ENCODE measurements at regions not wholly inside any gene's neighbourhood (a gene's known extent, or its start where the extent isn't known, plus 50 kb on each side); places are given as distances from the start of the nearest gene placed in this dataset.

DNA sequence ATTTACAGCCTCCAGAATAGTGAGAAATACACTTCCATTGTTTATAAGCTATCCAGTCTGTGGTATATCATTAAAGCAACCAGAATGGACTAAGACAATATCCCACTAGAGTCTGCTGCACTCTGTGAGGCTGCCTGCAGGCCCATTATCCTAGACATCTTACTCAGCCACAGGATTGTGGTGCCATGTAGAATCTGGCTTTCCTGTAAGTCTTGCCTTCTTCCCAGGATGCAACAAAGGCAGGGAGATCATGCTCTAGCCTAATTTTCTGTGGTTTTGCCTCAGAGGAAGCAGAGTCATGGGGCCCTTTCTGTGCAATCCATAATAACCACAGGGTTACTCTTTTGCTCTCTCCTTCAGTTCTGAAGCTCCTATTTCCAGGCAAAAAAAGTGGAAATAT, 299.1 kb upstream of the DEPDC1 start (continued):
- TF ChIP-seq, protein P1, sequence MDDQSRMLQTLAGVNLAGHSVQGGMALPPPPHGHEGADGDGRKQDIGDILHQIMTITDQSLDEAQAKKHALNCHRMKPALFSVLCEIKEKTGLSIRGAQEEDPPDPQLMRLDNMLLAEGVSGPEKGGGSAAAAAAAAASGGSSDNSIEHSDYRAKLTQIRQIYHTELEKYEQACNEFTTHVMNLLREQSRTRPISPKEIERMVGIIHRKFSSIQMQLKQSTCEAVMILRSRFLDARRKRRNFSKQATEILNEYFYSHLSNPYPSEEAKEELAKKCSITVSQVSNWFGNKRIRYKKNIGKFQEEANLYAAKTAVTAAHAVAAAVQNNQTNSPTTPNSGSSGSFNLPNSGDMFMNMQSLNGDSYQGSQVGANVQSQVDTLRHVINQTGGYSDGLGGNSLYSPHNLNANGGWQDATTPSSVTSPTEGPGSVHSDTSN (IDR thresholded peaks at IDR 0.05), result no peak

DNA sequence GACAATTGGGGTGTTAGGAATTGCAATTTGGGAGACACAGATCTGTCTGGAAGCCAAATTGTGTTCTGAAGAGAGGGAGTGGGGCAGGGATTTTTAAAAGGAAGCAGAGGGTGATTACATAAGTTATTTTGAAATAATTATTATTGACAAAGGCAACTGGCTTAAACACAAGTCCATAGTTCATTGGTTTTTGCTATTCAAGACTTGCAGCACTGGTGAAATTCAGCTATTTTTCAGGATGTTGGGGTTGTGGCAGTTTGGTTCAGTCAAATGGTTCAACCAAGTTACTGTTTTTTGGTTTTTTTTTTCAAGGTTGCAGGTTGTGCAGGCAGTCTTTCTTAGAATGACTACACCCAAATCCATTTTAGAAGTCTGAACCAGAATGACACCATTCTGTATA, 300.0 kb upstream of the DEPDC1 start:
- no peak for DNase-seq
- no peaks in the 10 kb centered on the region for H3K9me2 ChIP-seq
- H3K27ac ChIP-seq (ENCODE audit: low read depth in 2 of 2, low read length in 1 of 2), result no peak overlapping the region
- POLR2A ChIA-PET, result no interaction called here
- H3K9ac ChIP-seq, result no peak overlapping the region
- no peak overlapping the region for H3K4me2 ChIP-seq
- no peak overlapping the region for H2AFZ ChIP-seq (ENCODE audit: low read depth)
- no peaks in the 10 kb centered on the region for H3F3A ChIP-seq (replicated peaks; ENCODE audit: insufficient read depth)
- H3K36me3 ChIP-seq (replicated peaks in 1 of 2; ENCODE audit: control insufficient read depth in 1 of 2, insufficient read depth in 2 of 2, low read length in 1 of 2), result no peaks in the 10 kb centered on the region
- no peaks in the 10 kb centered on the region for H3K27me3 ChIP-seq (ENCODE audit: insufficient read depth)
- H3K4me3 ChIP-seq (ENCODE audit: low read depth in 2 of 2, low read length in 1 of 2), result no peak overlapping the region
- CTCF ChIA-PET, result no interaction called here
- no peaks in the 10 kb centered on the region for H3K9me3 ChIP-seq
- H3K79me2 ChIP-seq (ENCODE audit: insufficient read depth), result no peaks in the 10 kb centered on the region
- H3K4me1 ChIP-seq (ENCODE audit: control insufficient read depth in 1 of 2, insufficient read depth in 2 of 2, low read depth in 1 of 2, low read length in 1 of 2), result no peaks in the 10 kb centered on the region
- TF ChIP-seq GABPA (IDR thresholded peaks at IDR 0.05; ENCODE audit: low read depth), result no peak
- no peak for TF ChIP-seq GATA2 (CRISPR knock-in tag; IDR thresholded peaks at IDR 0.05)
- no peak for TF ChIP-seq NFIC (IDR thresholded peaks at IDR 0.05; ENCODE audit: borderline replicate concordance)
- TF ChIP-seq, protein P2, sequence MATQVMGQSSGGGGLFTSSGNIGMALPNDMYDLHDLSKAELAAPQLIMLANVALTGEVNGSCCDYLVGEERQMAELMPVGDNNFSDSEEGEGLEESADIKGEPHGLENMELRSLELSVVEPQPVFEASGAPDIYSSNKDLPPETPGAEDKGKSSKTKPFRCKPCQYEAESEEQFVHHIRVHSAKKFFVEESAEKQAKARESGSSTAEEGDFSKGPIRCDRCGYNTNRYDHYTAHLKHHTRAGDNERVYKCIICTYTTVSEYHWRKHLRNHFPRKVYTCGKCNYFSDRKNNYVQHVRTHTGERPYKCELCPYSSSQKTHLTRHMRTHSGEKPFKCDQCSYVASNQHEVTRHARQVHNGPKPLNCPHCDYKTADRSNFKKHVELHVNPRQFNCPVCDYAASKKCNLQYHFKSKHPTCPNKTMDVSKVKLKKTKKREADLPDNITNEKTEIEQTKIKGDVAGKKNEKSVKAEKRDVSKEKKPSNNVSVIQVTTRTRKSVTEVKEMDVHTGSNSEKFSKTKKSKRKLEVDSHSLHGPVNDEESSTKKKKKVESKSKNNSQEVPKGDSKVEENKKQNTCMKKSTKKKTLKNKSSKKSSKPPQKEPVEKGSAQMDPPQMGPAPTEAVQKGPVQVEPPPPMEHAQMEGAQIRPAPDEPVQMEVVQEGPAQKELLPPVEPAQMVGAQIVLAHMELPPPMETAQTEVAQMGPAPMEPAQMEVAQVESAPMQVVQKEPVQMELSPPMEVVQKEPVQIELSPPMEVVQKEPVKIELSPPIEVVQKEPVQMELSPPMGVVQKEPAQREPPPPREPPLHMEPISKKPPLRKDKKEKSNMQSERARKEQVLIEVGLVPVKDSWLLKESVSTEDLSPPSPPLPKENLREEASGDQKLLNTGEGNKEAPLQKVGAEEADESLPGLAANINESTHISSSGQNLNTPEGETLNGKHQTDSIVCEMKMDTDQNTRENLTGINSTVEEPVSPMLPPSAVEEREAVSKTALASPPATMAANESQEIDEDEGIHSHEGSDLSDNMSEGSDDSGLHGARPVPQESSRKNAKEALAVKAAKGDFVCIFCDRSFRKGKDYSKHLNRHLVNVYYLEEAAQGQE (IDR thresholded peaks at IDR 0.05; ENCODE audit: low read depth, low read length), result no peak
- no peak for TF ChIP-seq FOSL2 (IDR thresholded peaks at IDR 0.05; ENCODE audit: borderline replicate concordance, low read depth)
- TF ChIP-seq MXI1 (IDR thresholded peaks at IDR 0.05; ENCODE audit: low read depth, low read length), result no peak
- no peaks in the 10 kb centered on the region for H4K20me1 ChIP-seq (ENCODE audit: insufficient read depth)

DNA sequence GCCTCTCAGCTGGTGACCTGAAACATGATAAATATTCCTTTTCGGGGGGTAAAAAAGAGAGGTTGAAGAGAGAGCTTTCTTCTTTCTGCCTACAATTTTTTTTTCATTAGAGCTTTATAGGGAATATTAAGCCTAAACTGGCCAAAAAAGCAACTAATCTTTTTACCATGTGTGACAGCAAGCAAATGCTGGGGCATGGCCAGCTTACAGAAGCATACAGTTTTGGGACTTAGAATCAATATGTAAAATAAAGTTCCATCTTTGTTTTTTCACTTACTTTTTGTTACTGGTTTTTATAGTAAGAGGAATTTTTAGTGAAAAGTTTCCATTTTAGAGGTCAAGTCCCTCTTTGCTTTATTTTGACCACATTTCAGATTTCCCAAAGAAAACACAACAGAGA, 301.2 kb upstream of the DEPDC1 start:
- Histone ChIP-seq H3K79me2 (ENCODE audit: insufficient read depth) (no peaks in the 10 kb centered on the region), H2AFZ (ENCODE audit: low read depth) (no peak overlapping the region), H3K27me3 (ENCODE audit: insufficient read depth) (no peaks in the 10 kb centered on the region), H3K9me3 (no peaks in the 10 kb centered on the region), H4K20me1 (ENCODE audit: insufficient read depth) (no peaks in the 10 kb centered on the region), H3K4me3 (ENCODE audit: low read depth in 2 of 2, low read length in 1 of 2) (no peak overlapping the region), H3K9ac (no peak overlapping the region), H3K4me2 (no peak overlapping the region), H3F3A (replicated peaks; ENCODE audit: insufficient read depth) (no peaks in the 10 kb centered on the region), H3K4me1 (ENCODE audit: control insufficient read depth in 1 of 2, insufficient read depth in 2 of 2, low read depth in 1 of 2, low read length in 1 of 2) (no peaks in the 10 kb centered on the region), H3K36me3 (replicated peaks in 1 of 2; ENCODE audit: control insufficient read depth in 1 of 2, insufficient read depth in 2 of 2, low read length in 1 of 2) (no peaks in the 10 kb centered on the region), H3K9me2 (no peaks in the 10 kb centered on the region), H3K27ac (ENCODE audit: low read depth in 2 of 2, low read length in 1 of 2) (no peak overlapping the region)
- ChIA-PET POLR2A (no interaction called here), CTCF (no interaction called here)
- 31% methylated on average over 1 of the region's 1 CpG for WGBS (ENCODE audit: low lambda C conversion rate)
- DNase-seq, result no peak
- TF ChIP-seq ELF1 (IDR thresholded peaks at IDR 0.05) (no peak), EP300 (IDR thresholded peaks at IDR 0.05; ENCODE audit: borderline replicate concordance in 1 of 2, low read depth in 1 of 2, low read length in 1 of 2) (no peak), JUND (IDR thresholded peaks at IDR 0.05) (no peak), SIN3A (IDR thresholded peaks at IDR 0.05; ENCODE audit: borderline replicate concordance, low read depth, low read length) (no peak), TEAD4 (IDR thresholded peaks at IDR 0.05; ENCODE audit: borderline replicate concordance, insufficient read depth) (no peak), SMC3 (IDR thresholded peaks at IDR 0.05; ENCODE audit: low read depth, low read length) (no peak), MEF2A (IDR thresholded peaks at IDR 0.05; ENCODE audit: borderline replicate concordance, low read depth) (no peak), FOSL2 (IDR thresholded peaks at IDR 0.05; ENCODE audit: borderline replicate concordance, low read depth) (no peak), CHD2 (IDR thresholded peaks at IDR 0.05; ENCODE audit: low read length, partially characterized antibody) (no peak), MXI1 (IDR thresholded peaks at IDR 0.05; ENCODE audit: low read depth, low read length) (no peak)
- TF ChIP-seq, protein P3, sequence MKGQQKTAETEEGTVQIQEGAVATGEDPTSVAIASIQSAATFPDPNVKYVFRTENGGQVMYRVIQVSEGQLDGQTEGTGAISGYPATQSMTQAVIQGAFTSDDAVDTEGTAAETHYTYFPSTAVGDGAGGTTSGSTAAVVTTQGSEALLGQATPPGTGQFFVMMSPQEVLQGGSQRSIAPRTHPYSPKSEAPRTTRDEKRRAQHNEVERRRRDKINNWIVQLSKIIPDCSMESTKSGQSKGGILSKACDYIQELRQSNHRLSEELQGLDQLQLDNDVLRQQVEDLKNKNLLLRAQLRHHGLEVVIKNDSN (IDR thresholded peaks at IDR 0.05; ENCODE audit: borderline replicate concordance, low read depth), result no peak
- TF ChIP-seq, protein P1 (IDR thresholded peaks at IDR 0.05), result no peak
- TF ChIP-seq, protein P4, sequence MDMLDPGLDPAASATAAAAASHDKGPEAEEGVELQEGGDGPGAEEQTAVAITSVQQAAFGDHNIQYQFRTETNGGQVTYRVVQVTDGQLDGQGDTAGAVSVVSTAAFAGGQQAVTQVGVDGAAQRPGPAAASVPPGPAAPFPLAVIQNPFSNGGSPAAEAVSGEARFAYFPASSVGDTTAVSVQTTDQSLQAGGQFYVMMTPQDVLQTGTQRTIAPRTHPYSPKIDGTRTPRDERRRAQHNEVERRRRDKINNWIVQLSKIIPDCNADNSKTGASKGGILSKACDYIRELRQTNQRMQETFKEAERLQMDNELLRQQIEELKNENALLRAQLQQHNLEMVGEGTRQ (IDR thresholded peaks at IDR 0.05; ENCODE audit: borderline replicate concordance, low read depth, low read length), result no peak
- TF ChIP-seq, protein P5, sequence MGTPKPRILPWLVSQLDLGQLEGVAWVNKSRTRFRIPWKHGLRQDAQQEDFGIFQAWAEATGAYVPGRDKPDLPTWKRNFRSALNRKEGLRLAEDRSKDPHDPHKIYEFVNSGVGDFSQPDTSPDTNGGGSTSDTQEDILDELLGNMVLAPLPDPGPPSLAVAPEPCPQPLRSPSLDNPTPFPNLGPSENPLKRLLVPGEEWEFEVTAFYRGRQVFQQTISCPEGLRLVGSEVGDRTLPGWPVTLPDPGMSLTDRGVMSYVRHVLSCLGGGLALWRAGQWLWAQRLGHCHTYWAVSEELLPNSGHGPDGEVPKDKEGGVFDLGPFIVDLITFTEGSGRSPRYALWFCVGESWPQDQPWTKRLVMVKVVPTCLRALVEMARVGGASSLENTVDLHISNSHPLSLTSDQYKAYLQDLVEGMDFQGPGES (IDR thresholded peaks at IDR 0.05; ENCODE audit: low read depth, low read length), result no peak

Data from SK-N-SH (cell line).